Epithelial cell of esophagus (primary cell): ENCODE measurements at regions not wholly inside any gene's neighbourhood (a gene's known extent, or its start where the extent isn't known, plus 50 kb on each side); places are given as distances from the start of the nearest gene placed in this dataset.

Experiments
- DNase-seq: peaks from one replicate; pipeline ENCODE4 v3.0.0; 2010; ENCODE audit warnings: low read depth
- H3K4me3 ChIP-seq: 2 replicates; pipeline ENCODE4 v1.5.1; 2011; ENCODE audit warnings: mild to moderate bottlenecking, low read length, control low read depth
- TF ChIP-seq, protein P1 (sequence below): IDR thresholded peaks from 2 replicates; pipeline ENCODE4 v1.5.1; 2011; ENCODE audit warnings: low read depth, mild to moderate bottlenecking, low read length, control low read depth, inconsistent platforms; ENCODE audit not compliant: insufficient read depth; ENCODE audit errors: missing control alignments

DNA sequence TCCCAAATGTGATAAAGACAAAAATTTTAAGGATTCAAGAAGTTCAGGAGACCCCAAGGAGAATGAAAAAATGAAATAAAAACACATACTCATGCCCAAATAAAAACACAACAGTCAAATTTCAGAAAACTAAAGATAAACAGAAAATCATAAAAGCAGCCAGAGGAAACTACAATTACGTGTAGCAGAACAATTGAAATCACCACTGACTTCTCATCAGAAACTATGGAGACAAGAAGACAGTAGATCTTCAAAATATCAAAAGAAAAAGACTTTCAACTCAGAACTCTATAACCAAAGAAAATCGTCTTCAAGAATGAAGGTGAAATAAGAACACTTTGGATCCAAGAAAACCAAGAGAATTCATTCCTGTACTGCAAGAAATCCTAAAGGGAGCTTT, 54.9 kb downstream of the DIO3 start:
- TF ChIP-seq, protein P1, sequence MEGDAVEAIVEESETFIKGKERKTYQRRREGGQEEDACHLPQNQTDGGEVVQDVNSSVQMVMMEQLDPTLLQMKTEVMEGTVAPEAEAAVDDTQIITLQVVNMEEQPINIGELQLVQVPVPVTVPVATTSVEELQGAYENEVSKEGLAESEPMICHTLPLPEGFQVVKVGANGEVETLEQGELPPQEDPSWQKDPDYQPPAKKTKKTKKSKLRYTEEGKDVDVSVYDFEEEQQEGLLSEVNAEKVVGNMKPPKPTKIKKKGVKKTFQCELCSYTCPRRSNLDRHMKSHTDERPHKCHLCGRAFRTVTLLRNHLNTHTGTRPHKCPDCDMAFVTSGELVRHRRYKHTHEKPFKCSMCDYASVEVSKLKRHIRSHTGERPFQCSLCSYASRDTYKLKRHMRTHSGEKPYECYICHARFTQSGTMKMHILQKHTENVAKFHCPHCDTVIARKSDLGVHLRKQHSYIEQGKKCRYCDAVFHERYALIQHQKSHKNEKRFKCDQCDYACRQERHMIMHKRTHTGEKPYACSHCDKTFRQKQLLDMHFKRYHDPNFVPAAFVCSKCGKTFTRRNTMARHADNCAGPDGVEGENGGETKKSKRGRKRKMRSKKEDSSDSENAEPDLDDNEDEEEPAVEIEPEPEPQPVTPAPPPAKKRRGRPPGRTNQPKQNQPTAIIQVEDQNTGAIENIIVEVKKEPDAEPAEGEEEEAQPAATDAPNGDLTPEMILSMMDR, result no peak

GRCh38 chr14:101619484-101619883, 58.2 kb downstream of the DIO3 start:
- no peak for DNase-seq
- H3K4me3 ChIP-seq, result no peak overlapping the region
- TF ChIP-seq, protein P1, result no peak

More for the DNA sequence above, 54.9 kb downstream of the DIO3 start:
- no peak for DNase-seq
- no peak overlapping the region for H3K4me3 ChIP-seq

DNA sequence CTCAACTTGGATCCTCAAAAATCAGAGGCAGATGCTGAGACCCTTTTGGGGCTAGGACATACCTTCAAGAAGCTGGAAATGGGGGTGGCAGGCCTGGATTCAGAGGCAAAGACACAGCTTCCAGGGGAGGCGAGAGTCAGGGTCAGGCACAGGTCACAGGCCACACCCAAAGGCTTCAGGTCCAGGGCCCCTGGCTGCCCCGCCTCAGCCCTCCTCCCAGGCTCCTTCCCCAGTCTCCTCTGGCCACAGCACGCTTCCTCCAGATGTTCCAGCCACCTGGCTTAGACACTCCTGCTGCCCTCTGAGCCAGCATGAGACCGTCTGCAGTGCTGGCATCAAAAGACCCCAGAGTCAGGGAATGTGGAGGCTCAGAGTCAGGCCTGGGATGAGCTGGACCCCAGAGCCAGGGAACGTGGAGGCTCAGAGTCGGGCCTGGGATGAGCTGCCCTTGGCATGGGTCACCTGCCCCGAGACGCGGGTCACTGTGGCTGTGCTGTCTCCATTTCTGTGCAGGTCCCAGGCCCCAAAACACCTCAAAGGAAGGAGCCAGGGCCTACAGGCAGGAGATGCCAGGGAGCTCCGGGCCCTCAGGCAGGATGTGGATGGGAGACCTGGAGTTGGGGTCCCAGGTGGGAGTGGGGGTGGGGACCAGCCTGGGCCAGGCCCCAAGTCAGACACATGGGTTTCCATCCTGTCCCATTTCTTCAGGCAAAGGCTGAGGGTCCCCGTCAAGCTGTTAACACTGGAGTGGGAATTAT, 58.9 kb downstream of the DIO3 start:
- DNase-seq, result no peak
- TF ChIP-seq, protein P1, result no peak
- H3K4me3 ChIP-seq, result no peak overlapping the region

DNA sequence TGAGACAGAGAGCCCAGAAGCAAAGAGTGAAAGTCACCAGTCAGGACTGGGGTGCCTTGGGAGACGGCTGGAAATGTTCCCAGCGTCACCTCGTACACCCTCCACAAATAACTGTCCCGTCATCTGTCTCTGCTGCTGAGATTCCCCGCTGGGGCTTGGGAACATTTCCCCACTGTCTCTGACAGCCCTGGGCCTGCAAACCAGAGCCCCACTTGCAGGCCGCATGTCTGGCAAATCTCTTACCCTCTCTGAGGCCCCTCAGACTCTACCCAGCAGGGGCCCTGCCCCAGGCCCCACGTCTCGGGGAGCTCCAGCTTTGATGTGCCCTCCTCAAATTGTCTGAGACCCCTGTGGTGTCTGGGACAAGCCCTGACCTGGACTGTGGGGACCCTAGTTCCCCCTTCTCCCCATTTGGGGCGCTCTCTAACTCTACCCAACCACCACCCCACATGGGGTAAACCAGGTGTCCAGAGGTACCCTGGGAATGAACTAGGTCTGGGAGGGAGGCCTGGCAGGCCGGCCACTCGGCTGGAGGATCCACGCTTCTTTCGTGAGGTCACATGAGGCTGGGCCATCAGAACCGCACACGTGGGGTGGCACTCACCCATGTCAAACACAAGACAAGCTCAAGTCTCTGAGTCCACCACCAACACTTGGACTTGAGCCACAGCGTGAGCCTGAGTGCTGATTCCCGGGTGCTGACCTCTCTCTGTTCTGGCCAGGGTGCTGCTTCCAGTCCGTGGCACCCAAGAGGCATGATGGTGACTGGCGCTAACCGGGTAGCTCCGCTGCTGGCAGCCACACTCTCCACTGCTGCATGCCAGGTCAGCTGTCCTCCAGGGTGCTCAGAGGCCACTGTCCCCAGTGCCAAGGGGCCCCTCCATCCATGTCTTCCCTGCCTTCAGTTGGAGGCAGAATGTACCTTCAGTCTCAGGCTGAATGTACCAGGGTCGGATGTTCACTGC, 59.8 kb downstream of the DIO3 start:
- TF ChIP-seq, protein P1, result no peak
- no peak overlapping the region for H3K4me3 ChIP-seq
- no peak for DNase-seq

DNA sequence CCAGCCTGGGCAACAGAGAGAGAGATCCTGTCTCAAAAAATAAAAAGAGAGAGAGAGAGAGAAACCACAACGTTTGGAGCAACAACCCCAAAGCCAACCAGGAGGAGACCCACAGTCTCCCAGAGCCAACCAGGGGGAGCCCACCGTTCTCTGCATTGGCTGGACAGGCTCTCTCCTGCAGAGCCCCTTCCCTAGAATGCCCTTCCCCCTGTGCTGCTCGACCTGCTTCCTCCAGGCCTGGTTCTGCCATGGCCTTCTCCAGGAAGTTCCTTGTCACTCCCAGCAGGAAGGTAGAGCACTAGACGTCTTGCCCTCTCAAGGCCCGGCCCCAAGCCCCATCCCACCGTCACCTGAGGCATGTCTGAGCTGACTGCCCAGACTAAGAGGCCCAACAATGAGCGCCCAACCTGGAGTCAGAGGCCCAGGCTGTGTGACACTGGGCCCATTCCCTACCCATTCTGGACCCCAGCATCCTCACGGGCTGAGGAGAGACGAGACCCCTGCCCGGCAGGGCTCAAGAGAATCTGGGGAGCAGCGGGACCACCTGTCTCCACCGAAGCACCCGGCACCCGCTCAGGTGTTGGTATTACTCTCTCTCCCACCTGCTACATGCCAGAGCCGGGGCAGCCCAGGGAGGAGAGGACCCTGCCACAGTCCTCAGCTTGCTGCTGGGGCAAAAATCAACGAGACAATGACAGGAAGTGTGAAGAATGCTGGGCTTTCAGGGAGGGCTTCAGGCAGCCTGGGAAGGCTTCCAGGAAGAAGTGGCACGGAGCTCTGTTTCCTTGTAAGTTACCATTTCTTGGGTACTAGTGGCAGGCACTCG, 61.2 kb downstream of the DIO3 start:
- TF ChIP-seq, protein P1, result no peak
- no peak overlapping the region for H3K4me3 ChIP-seq

GRCh38 chr14:101623077-101623372, 61.7 kb downstream of the DIO3 start:
- TF ChIP-seq, protein P1, result no peak
- no peak for DNase-seq
- H3K4me3 ChIP-seq, result no peak overlapping the region

More for the DNA sequence above, 61.2 kb downstream of the DIO3 start:
- DNase-seq, result no peak
